Parathyroid adenoma (tissue), 2 donors: ENCODE measurements at regions not wholly inside any gene's neighbourhood (a gene's known extent, or its start where the extent isn't known, plus 50 kb on each side); places are given as distances from the start of the nearest gene placed in this dataset.

ENCODE experiments used
- H2AFZ ChIP-seq: fragments of 300-600 bp; sonication (generic); one replicate; pipeline ENCODE4 v1.7.0; 2017; ENCODE audit warnings: antibody characterized with exemption, mild to moderate bottlenecking
- H3K27ac ChIP-seq: fragments of 300-600 bp; sonication (generic); one replicate; pipeline ENCODE4 v1.7.0; 2017
- H3K27me3 ChIP-seq: fragments of 300-600 bp; sonication (generic); one replicate; pipeline ENCODE4 v1.7.0; 2017; ENCODE audit warnings: low read length; ENCODE audit not compliant: control insufficient read depth, insufficient read depth
- H3K36me3 ChIP-seq: fragments of 300-600 bp; sonication (generic); one replicate; pipeline ENCODE4 v1.7.0; 2017; ENCODE audit warnings: low read length; ENCODE audit not compliant: control insufficient read depth, insufficient read depth
- H3K4me1 ChIP-seq: fragments of 300-600 bp; sonication (generic); one replicate; pipeline ENCODE4 v1.7.0; 2017; ENCODE audit warnings: control low read depth
- H3K4me2 ChIP-seq: fragments of 300-600 bp; sonication (generic); one replicate; pipeline ENCODE4 v1.7.0; 2017; ENCODE audit warnings: low read length
- H3K4me3 ChIP-seq: fragments of 300-600 bp; sonication (generic); one replicate; pipeline ENCODE4 v1.7.0; 2017; ENCODE audit warnings: low read depth, low read length
- H3K79me2 ChIP-seq: fragments of 300-600 bp; sonication (generic); one replicate; pipeline ENCODE4 v1.7.0; 2017; ENCODE audit warnings: control low read depth
- H3K9ac ChIP-seq: fragments of 300-600 bp; sonication (generic); one replicate; pipeline ENCODE4 v1.7.0; 2017; ENCODE audit warnings: mild to moderate bottlenecking
- H3K9me3 ChIP-seq: fragments of 300-600 bp; sonication (generic); one replicate; pipeline ENCODE4 v1.7.0; 2017; ENCODE audit warnings: low read length; ENCODE audit not compliant: control insufficient read depth
- TF ChIP-seq, protein P1 (sequence below): fragments of 300-600 bp; sonication (generic); IDR thresholded peaks from one replicate; pipeline ENCODE4 v1.7.0; 2017; ENCODE audit warnings: antibody characterized with exemption, mild to moderate bottlenecking
- donor health status: primary hyperparathyroidism.

DNA sequence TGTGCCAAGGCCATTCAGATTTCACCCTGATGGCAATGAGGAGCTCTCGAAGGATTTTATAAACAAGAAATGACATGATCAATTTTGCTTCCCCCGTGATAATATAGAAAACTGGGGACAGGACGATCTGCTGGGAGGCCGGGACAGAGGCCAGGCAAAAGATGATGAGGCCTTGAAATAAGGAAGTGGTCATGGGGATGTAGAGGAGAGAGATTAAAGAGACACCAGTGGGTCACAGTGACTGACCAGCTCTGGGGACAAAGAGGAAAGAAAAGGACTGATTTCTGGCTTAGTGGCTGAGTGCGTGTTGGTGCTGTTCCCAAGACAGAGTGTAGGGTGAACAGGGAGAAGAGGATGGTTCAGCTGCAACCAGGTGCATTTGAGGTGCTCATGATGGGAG, 68.7 kb upstream of the FLT1 start:
- Histone ChIP-seq H3K36me3 (no peaks in the 10 kb centered on the region), H3K27me3 (no peaks in the 10 kb centered on the region), H3K79me2 (no peaks in the 10 kb centered on the region), H3K9me3 (no peaks in the 10 kb centered on the region), H3K4me2 (no peak overlapping the region), H3K4me3 (no peak overlapping the region), H2AFZ (no peak overlapping the region), H3K4me1 (peaks cover 2% of the 10 kb centered on the region), H3K27ac (no peak overlapping the region), H3K9ac (no peak overlapping the region)
- TF ChIP-seq, protein P1, sequence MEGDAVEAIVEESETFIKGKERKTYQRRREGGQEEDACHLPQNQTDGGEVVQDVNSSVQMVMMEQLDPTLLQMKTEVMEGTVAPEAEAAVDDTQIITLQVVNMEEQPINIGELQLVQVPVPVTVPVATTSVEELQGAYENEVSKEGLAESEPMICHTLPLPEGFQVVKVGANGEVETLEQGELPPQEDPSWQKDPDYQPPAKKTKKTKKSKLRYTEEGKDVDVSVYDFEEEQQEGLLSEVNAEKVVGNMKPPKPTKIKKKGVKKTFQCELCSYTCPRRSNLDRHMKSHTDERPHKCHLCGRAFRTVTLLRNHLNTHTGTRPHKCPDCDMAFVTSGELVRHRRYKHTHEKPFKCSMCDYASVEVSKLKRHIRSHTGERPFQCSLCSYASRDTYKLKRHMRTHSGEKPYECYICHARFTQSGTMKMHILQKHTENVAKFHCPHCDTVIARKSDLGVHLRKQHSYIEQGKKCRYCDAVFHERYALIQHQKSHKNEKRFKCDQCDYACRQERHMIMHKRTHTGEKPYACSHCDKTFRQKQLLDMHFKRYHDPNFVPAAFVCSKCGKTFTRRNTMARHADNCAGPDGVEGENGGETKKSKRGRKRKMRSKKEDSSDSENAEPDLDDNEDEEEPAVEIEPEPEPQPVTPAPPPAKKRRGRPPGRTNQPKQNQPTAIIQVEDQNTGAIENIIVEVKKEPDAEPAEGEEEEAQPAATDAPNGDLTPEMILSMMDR: no peak

DNA sequence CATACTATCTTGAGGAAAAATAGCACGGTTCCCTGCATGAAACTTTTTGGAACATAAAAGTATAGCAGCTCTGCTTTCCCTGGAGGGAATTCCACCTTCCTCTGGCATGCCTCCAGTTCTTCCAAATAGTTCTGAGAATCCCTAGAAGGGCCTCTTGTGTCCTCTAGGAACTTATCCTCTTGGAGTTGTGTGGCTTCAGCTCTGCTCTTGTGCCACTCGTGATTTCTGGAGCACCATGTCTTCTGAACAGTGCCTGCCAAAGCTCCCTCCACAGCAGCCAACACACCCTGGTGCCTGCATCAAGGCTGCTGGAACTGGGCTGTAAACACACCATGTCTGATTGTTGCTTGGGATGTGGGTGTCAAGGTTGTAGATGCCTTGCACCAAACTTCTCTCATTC, 65.7 kb upstream of the FLT1 start:
- H3K79me2 ChIP-seq: no peaks in the 10 kb centered on the region
- no peak overlapping the region for H3K27ac ChIP-seq
- no peak overlapping the region for H3K4me2 ChIP-seq
- TF ChIP-seq, protein P1: no peak
- no peaks in the 10 kb centered on the region for H3K27me3 ChIP-seq
- no peak overlapping the region for H2AFZ ChIP-seq
- no peaks in the 10 kb centered on the region for H3K9me3 ChIP-seq
- H3K4me3 ChIP-seq: no peak overlapping the region
- no peaks in the 10 kb centered on the region for H3K36me3 ChIP-seq
- no peaks in the 10 kb centered on the region for H3K4me1 ChIP-seq
- no peak overlapping the region for H3K9ac ChIP-seq

DNA sequence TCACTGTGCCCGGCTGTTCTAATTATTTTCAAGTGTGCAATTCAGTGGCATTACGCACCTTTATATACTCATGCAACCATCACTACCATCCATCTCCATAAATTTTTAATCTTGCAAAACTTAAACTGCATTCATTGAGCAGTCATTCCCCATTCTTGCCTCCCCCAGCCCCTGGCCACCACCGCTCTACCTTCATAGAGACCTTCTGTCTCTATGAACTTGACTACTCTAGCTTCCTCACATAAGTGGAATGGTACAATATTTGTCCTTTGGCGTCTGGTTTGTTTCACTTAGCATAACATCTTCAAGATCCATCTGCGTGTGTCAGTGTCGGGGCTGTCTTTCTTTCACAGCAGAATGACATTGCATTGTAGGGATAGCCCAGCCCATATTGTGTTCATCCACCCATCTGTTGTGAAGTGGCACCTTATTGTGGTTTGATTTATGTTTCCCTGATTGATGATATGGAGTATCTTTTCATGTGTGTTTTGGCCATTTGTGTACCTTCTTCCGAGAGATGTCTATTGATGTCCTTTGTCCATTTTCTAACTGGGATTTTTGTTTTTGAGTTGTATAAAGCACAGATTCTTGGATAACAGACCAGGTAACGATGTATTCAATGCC, 64.8 kb upstream of the FLT1 start:
- Histone ChIP-seq H3K4me3 (no peak overlapping the region), H3K4me2 (no peak overlapping the region), H3K79me2 (no peaks in the 10 kb centered on the region), H3K36me3 (no peaks in the 10 kb centered on the region), H2AFZ (no peak overlapping the region), H3K4me1 (no peaks in the 10 kb centered on the region), H3K9me3 (no peaks in the 10 kb centered on the region), H3K27me3 (no peaks in the 10 kb centered on the region), H3K9ac (no peak overlapping the region), H3K27ac (no peak overlapping the region)
- TF ChIP-seq, protein P1: no peak

DNA sequence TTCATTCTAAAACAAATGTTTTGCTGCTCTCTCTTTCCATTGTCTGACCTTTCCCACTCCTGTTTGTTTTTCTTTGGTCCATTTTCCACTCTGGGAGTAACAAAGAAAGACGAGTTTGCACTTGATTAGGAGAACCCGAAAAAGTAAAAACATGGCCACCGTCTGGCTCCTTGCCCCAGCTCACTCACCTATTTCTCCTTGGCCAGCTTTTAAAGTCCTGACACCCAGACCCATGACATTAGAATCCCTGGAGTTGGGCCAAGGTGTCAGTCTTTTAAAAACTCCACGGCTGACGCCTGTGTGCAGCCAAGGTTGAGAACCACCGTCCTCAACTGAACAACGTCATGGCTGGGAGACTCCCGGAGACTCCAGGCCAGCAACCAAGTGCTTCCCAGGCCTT, 63.6 kb upstream of the FLT1 start:
- Histone ChIP-seq H3K27me3 (no peaks in the 10 kb centered on the region), H3K4me1 (no peaks in the 10 kb centered on the region), H3K9ac (no peak overlapping the region), H3K36me3 (no peaks in the 10 kb centered on the region), H3K4me2 (no peak overlapping the region), H3K4me3 (no peak overlapping the region), H3K27ac (no peak overlapping the region), H3K79me2 (no peaks in the 10 kb centered on the region), H2AFZ (no peak overlapping the region), H3K9me3 (no peaks in the 10 kb centered on the region)
- TF ChIP-seq, protein P1: no peak
